NCI-H1694 (cell line): ENCODE measurements at regions not wholly inside any gene's neighbourhood (a gene's known extent, or its start where the extent isn't known, plus 50 kb on each side); places are given as distances from the start of the nearest gene placed in this dataset.
"Not testable (repeated sequence)": the region's sequence is repeated elsewhere in the genome, so short reads cannot be mapped to it uniquely, and the experiment has no call there.

Experiments used
- DNase-seq: peaks from one replicate; lab custom pipeline; 2025; lab: John Stamatoyannopoulos, UW

DNA sequence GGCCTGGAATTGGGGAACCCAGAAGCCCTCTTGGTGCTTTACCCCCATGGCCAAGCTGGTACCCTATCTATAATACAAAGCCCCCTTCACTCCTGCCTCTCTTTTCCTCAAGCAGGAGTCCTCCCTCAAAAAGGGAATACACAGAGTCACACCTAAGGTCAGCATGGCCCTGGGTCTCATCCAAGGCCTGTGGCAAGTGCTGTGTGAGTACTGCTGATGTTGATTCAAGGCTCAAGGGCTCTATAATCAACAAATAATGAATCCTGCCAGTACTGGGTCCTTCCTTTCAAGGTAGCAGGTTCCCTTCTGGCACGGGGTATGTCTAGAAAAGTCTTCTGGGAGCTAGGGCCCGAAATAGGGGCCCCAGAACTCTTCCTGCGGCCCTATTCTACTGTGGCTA, 187.3 kb downstream of the CYB561 start:
- no peak for DNase-seq

DNA sequence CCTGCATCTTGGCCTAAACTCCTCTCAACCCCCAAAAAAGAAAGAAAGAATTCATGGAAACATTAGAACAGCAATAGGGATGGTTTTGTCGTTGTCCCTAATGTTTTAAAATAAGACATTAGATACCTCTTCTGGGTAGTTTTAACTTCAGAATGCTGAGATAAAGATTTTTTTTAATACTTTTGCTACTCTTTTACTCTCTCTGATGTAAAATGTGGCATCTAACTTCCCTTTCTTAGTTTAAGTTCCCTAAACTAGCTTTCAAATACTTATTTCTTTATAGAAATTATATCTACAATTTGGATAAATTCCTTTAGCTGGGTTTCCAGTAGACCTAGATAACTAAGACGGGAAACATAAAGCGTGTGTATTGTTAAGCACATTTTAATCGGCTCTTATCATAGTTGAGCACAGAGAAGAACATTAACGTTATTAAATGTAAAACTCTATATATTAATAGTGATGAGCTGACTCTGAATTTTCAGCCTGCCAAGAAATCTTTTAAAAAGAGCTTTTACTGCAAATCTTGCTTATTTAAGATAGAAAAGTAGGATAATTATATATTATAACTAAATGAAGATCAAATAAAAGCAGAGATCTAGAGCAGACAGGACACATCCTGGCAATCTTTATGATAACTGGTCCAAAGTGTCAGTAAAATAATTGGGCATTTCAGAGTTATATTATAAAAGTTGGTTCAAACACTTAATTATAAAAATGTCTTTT, 183.2 kb downstream of the CYB561 start:
- no peak for DNase-seq

GRCh38 chr17:63265526-63265925, 180.6 kb downstream of the CYB561 start:
- DNase-seq = no peak

DNA sequence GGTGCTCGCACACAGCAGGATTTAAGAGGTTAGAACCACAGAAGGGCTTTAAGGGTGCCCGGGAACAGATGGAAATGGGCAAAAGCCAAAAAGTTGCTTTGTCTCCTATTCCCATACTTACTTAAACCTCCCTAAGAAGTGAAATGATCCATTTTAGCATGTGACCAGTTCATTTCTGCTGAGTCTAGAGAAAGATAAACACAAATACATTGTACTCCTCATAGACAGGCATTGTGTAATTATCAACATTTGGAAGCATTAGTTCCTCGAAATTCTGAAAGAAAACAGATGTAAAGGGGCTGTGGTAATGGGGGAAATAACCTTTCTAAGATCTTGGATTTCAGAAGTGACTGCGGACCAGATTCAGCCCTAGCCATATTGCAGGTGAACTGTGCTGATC, 178.3 kb downstream of the CYB561 start:
- DNase-seq = no peak

DNA sequence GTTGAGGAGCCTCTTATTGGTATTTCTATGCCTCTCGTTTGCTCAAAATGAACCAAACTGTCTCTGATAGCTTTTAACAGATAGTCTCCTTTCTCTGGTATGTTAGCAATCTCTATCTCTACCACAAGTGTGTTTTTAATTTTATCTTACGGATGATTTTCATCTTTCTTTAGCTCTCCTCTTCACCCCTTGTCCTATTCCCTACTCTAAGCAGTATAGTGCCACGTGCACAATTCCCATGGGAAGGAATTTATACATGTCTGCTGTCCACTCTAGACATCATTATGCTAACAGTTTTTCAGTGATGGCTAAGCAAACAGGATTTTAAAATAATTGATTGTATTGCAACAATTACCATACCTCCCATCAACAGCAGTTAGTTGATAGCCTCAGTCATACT, 177.3 kb downstream of the CYB561 start:
- DNase-seq = no peak

GRCh38 chr17:63270610-63271009, 175.5 kb downstream of the CYB561 start:
- DNase-seq = no peak

GRCh38 chr17:63274146-63274545, 172.0 kb downstream of the CYB561 start:
- DNase-seq = no peak

DNA sequence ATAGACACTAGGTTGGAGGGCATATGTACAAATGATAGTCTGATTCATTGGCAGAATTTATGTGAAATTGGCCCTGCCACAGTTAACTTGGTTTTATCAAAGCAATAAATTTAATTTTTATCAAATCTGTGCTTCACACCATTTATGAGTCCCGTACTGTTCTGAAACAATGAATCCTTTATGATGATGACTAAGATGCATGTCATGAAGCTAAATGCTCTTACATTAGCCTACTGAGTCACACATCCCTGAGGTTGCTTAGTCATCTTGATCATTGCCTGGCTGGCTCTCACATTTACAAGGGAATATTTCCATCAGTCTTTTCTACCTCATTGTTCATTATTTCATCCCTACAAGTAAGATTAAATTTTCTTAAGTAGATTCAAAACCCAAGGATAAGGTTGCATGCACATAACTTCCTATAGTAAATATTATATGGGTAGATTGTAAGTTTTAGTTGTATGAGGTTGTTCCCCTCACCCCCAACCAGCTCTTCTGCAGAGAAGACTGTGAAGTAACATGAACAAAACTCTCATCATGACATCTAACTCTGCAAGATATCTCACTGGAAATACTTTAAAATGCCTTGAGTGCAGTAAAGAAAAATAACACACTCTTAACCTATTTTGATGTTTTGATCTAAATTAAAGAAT, 170.7 kb downstream of the CYB561 start:
- no peak for DNase-seq

GRCh38 chr17:63275971-63276745, 169.9 kb downstream of the CYB561 start:
- DNase-seq = no peak

DNA sequence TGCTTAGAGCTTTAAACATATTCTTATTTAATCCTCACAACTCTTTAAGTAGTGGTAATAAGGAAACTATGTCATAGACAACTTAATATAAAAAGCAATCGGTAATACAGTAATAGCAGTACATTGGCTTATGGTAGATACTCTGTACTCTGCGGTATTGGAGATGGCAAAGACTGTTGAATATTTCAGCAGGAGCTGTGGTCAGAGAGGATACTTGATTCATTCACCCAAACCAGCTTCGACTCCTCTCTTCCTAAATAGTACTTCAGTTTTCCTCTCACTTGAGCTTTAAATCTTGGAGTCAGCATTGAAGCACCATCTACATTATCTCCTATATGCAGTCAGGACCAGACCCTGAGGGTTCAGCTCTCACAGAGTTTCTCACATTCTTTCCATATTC, 169.3 kb downstream of the CYB561 start:
- DNase-seq = no peak

GRCh38 chr17:63277629-63278028, 168.5 kb downstream of the CYB561 start:
- no peak for DNase-seq

GRCh38 chr17:63278728-63279442, 167.2 kb downstream of the CYB561 start:
- DNase-seq = no peak

GRCh38 chr17:63279498-63280230, 166.4 kb downstream of the CYB561 start:
- no peak for DNase-seq

- no peak for DNase-seq
These were observed 163.7 kb downstream of the CYB561 start for GRCh38 chr17:63282455-63282854.

GRCh38 chr17:63285551-63285950, 160.6 kb downstream of the CYB561 start:
- no peak for DNase-seq

DNA sequence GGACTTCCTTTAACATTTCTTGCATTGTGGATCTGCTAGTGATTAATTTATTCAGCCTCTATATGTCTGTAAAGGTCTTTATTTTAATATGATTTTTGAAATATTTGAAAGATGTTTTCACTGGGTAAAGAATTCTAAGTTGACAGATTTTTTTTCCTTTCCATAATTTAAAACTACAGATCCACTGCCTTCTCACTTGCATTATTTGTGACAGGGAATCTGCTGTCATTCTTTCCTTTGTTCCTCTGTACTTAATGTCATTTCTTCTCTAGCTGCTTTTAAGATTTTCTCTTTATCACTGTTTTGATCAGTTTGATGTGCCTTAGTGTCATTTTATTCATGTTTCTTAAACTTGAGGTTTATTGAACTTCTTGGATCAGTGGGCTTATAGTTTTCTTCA, 159.9 kb downstream of the CYB561 start:
- DNase-seq = no peak

DNA sequence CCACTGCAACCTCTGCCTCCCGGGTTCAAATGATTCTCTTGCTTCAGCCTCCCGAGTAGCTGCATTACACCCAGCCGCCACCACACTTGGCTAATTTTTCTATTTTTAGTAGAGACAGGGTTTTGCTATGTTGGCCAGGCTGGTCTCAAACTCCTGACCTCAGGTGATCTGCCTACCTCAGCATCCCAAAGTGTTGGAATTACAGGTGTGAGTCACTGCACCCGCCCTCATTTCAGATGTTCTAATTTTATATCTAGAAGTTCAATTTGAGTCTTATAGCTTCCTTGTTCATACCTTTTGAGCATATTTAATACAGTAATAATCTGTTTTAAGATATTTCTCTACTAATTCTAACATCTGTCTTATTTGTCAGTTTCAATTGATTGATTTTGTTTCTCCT, 159.1 kb downstream of the CYB561 start:
- not testable (repeated sequence) for DNase-seq

GRCh38 chr17:63289931-63290330, 156.2 kb downstream of the CYB561 start:
- DNase-seq = no peak

- DNase-seq = no peak
These were observed 155.8 kb downstream of the CYB561 start for GRCh38 chr17:63290351-63290750.

DNA sequence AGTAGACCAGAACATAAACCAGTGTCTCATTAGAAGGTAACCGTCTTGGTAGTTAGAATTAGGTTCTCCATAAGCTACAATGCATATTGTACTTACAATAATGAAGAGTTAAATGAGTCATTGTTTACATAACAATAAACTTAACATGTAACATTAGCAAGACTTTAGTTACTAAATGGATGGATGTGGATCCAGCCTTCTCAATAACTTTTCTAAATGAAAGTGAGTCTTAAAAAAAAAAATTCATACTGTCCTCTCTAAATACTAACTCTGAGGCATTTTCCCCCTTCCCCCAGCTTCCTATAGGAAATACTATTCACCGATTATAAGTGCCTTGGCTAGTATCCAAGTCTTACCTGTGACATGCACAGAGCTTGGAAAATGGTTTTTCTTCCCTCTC, 155.3 kb downstream of the CYB561 start:
- DNase-seq = no peak

DNA sequence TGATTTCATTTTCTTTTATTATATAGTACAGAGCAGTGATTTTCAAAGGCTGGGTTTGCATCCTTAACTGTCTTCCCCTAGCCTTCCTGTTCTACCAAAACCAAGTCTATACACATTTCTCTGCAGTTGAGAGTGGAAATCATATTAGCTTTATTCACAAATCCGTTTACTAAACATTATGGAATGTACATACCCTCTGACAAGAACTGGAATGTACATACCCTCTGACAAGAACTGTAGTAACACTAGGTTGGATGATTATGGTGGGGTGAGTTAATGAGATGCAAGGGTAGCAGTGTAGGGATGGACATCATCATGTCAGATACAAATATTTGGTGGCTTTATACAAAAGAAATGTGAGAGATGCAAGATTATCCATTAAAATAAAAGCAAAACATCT, 154.8 kb downstream of the CYB561 start:
- DNase-seq = no peak

GRCh38 chr17:63292421-63292820, 153.7 kb downstream of the CYB561 start:
- DNase-seq = no peak
